ENCODE measurements at regions not wholly inside any gene's neighbourhood (a gene's known extent, or its start where the extent isn't known, plus 50 kb on each side); places are given as distances from the start of the nearest gene placed in this dataset.
"Not testable (repeated sequence)": the region's sequence is repeated elsewhere in the genome, so short reads cannot be mapped to it uniquely, and the experiment has no call there.

- H3K27me3 ChIP-seq (ENCODE audit: control insufficient read depth in 2 of 2, insufficient read depth in 2 of 2, low read length in 2 of 2) = no peaks in the 10 kb centered on the region
- Mint-ChIP-seq H3K9me3 (peaks cover 0 to 2% (median 0%) of the 10 kb centered on the region in 7 donors), H3K36me3 (no peaks in the 10 kb centered on the region), H3K27me3 (ENCODE audit: low read depth in 3 of 3) (peaks cover 0 to 4% (median 0%) of the 10 kb centered on the region in 3 donors), H3K4me1 (peaks cover 6% of the 10 kb centered on the region), H3K27ac (no peak overlapping the region), H3K4me3 (no peak overlapping the region)
- TF ChIP-seq, protein P1, sequence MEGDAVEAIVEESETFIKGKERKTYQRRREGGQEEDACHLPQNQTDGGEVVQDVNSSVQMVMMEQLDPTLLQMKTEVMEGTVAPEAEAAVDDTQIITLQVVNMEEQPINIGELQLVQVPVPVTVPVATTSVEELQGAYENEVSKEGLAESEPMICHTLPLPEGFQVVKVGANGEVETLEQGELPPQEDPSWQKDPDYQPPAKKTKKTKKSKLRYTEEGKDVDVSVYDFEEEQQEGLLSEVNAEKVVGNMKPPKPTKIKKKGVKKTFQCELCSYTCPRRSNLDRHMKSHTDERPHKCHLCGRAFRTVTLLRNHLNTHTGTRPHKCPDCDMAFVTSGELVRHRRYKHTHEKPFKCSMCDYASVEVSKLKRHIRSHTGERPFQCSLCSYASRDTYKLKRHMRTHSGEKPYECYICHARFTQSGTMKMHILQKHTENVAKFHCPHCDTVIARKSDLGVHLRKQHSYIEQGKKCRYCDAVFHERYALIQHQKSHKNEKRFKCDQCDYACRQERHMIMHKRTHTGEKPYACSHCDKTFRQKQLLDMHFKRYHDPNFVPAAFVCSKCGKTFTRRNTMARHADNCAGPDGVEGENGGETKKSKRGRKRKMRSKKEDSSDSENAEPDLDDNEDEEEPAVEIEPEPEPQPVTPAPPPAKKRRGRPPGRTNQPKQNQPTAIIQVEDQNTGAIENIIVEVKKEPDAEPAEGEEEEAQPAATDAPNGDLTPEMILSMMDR (IDR thresholded peaks at IDR 0.05) = no peak
- H3K36me3 ChIP-seq (replicated peaks in 1 of 2; ENCODE audit: control insufficient read depth in 1 of 2, insufficient read depth in 2 of 2, low read length in 2 of 2) = no peaks in the 10 kb centered on the region
- no peak overlapping the region for H2AFZ ChIP-seq (ENCODE audit: insufficient read depth, low read depth, low read length, poor library complexity, severe bottlenecking)
- no peak overlapping the region for H3K27ac ChIP-seq (ENCODE audit: low read depth in 1 of 2, low read length in 2 of 2)
- no peak for DNase-seq
- no peaks in the 10 kb centered on the region for H3K79me2 ChIP-seq (ENCODE audit: insufficient read depth, low read length)
- H3K4me1 ChIP-seq (ENCODE audit: control insufficient read depth in 1 of 2, insufficient read depth in 2 of 2, low read length in 2 of 2) = no peaks in the 10 kb centered on the region
- H3K4me3 ChIP-seq (replicated peaks in 1 of 3; ENCODE audit: low read depth in 2 of 3, low read length in 3 of 3) = no peak overlapping the region
- no peak overlapping the region for H3K9ac ChIP-seq (ENCODE audit: insufficient read depth, low read length, poor library complexity, severe bottlenecking)
- H3K4me2 ChIP-seq (replicated peaks; ENCODE audit: extremely low read depth, low read length, poor library complexity, severe bottlenecking) = no peak overlapping the region
- intact Hi-C loops (cut with micrococcal nuclease) = no loop called here
- H4K20me1 ChIP-seq (ENCODE audit: insufficient read depth, low read length) = no peaks in the 10 kb centered on the region
- 88% methylated on average over 7 of the region's 11 CpGs for WGBS (ENCODE audit: insufficient coverage)
- no peaks in the 10 kb centered on the region for H3K9me3 ChIP-seq (replicated peaks in 1 of 2; ENCODE audit: control insufficient read depth in 1 of 2, insufficient read depth in 1 of 2, low read length in 2 of 2)
Measured at GRCh38 chr16:10261077-10261476, 78.8 kb upstream of the GRIN2A start.

- H3K27ac Mint-ChIP-seq; H3K27ac ChIP-seq (ENCODE audit: low read depth in 1 of 2, low read length in 2 of 2); H3K9me3 ChIP-seq (replicated peaks in 1 of 2; ENCODE audit: control insufficient read depth in 1 of 2, insufficient read depth in 1 of 2, low read length in 2 of 2); H3K9me3 Mint-ChIP-seq; H3K4me1 ChIP-seq (ENCODE audit: control insufficient read depth in 1 of 2, insufficient read depth in 2 of 2, low read length in 2 of 2); H3K4me1 Mint-ChIP-seq; H3K4me2 ChIP-seq (replicated peaks; ENCODE audit: extremely low read depth, low read length, poor library complexity, severe bottlenecking); H3K27me3 ChIP-seq (ENCODE audit: control insufficient read depth in 2 of 2, insufficient read depth in 2 of 2, low read length in 2 of 2); H3K27me3 Mint-ChIP-seq (ENCODE audit: low read depth in 3 of 3); H4K20me1 ChIP-seq (ENCODE audit: insufficient read depth, low read length); H3K4me3 ChIP-seq (replicated peaks in 1 of 3; ENCODE audit: low read depth in 2 of 3, low read length in 3 of 3); H3K79me2 ChIP-seq (ENCODE audit: insufficient read depth, low read length); H3K9ac ChIP-seq (ENCODE audit: insufficient read depth, low read length, poor library complexity, severe bottlenecking); H2AFZ ChIP-seq (ENCODE audit: insufficient read depth, low read depth, low read length, poor library complexity, severe bottlenecking); DNase-seq; H3K36me3 Mint-ChIP-seq; intact Hi-C loops (cut with micrococcal nuclease); H3K36me3 ChIP-seq (replicated peaks in 1 of 2; ENCODE audit: control insufficient read depth in 1 of 2, insufficient read depth in 2 of 2, low read length in 2 of 2); H3K4me3 Mint-ChIP-seq: not testable (repeated sequence)
- WGBS (ENCODE audit: insufficient coverage) = no CpG with 5 or more reads among the region's 6 CpGs
Measured at GRCh38 chr16:10261526-10261925, 79.3 kb upstream of the GRIN2A start.

Measured in CD14-positive monocyte (primary cell).